HG03521 (cell line): ENCODE measurements at regions not wholly inside any gene's neighbourhood (a gene's known extent, or its start where the extent isn't known, plus 50 kb on each side); places are given as distances from the start of the nearest gene placed in this dataset.

ENCODE experiments used
- ATAC-seq: cut with Tn5 transposase; IDR thresholded peaks from one replicate; pipeline ENCODE4 v1.9.1; 2021; ENCODE audit warnings: mild to moderate bottlenecking, moderate library complexity; ENCODE audit not compliant: unreplicated experiment

DNA sequence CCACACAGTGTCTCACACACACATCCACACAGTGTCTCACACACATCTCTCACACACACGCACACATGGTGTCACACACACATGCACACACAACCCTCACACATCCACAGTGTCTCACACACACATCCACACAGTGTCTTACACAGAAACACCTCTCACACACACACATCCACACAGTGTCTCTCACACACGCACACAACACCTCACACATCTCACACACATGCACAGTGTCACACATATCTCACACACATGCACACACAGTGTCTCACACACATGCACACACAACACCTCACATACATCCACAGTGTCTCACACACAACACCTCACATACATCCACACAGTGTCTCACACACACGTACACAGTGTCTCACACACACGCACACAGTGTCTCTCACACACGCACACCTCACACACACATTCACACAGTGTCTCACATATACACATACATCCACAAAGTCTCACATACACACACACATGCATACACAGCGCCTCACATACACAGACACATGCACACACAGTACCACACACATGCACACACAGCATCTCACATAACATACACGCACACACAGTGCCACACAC, 473.9 kb upstream of the HS6ST1 start:
- ATAC-seq = no peak

DNA sequence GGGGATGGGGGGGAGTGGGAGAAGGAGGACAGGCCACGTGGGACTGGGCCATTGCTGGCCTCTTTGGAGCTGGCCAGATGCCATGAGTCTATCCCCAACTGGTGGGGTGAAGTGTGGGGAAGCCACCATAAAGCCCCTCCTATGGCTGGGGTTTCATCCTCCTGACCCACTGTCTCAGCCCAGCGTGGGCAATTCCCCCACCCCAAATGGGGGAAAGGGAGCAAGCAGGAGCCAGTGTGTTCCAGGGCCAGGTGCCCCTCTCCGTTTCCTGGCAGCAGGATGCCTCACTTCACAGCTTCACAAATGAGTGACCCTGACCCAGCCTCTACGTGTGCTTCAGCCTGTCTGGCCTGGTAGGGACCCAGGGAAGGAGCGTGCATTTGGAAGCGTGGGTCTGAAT, 474.7 kb upstream of the HS6ST1 start:
- no peak for ATAC-seq

DNA sequence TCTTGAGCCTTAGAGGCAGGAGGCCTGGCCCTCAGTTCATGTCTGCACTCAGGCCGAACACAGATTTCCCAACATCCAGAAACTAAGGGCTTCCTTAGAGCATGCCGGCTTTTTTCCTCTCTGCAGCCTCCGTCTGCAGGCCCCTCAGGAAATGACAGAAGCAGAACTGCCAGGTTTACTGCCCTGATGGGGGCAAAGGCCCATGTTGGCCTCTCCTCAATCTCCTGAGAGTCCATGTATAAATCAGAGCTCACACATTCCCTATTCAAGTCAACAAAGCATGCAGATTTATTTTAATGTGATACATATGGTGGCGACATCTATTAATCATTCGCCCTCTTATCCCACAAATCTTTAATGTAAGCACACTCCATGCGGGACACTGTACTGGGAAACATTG, 475.6 kb upstream of the HS6ST1 start:
- ATAC-seq = no peak

DNA sequence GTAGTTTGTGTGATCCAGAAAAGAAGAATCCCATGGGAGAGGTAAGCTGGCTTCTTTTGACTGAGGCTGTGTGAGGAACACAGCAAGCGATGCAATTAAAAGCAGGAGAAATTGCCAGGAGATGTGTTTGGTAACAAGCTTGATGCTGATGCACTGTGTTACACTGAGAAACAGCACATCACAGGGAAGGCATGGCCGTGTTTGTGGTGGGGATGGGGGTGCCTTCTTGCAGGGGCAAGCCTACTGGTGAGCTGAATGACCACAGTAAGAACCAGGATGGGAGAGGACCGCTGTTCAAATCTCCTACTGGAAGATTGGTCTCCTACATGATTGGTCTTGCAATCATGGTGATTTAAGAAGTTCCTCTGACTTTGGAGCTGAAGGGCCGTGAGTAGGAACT, 477.7 kb upstream of the HS6ST1 start:
- ATAC-seq = no peak

DNA sequence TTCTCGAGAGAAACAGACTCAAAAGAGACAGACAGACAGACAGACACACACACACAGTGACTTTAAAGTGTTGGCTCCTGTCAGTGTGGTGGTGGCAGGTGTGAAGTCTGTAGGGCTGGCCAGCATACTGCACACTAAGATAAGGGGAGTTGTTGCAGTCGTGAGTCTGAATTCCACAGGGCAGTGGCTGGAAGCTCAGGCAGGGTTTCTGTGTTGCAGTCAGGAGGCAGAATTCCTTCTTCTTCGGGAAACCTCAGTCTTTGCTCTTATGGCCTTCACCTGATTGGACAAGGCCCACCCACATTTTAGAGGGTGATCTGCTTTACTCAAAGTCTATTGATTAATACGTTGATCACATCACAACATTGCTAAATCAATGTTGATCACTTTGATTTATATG, 478.4 kb upstream of the HS6ST1 start:
- ATAC-seq = no peak

DNA sequence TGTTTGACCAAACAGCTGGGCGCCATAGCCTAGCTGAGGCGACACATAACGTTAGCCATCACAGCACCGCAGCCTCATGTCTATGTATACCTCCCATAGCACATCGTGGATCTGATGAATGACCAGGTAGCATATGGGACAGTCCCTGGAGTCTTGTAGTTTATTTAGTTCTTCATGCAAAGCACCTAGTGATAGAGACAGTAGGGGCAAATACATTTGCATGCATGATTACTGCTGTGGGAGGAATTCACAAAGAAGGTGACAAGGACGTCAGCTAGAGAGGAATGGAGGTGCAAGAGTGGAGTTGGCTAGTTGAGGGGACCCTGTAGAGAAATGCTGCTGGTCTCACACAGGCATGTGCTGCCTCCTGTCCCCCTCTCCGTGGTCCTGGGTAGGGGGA, 478.9 kb upstream of the HS6ST1 start:
- no peak for ATAC-seq

DNA sequence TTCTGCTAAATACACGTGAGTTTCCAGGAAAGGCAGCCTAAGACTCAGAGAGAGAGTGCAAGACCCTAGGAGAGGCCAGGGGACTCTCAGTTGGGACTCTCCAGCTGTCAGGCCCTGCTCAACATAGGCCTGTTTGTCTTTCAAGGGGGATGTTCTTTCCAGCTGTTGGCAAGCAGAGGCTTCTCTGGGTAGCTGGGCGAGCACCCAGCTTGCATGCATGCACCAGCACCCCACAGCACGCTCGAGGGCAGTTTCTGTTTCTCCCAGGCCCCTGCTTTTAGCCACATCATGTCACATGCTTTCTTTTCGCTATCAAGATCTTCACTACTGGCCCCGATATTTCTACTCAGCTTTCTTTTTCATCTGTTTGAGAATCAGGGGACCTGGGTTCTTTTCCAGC, 479.3 kb upstream of the HS6ST1 start:
- ATAC-seq = peak; percentile 54

DNA sequence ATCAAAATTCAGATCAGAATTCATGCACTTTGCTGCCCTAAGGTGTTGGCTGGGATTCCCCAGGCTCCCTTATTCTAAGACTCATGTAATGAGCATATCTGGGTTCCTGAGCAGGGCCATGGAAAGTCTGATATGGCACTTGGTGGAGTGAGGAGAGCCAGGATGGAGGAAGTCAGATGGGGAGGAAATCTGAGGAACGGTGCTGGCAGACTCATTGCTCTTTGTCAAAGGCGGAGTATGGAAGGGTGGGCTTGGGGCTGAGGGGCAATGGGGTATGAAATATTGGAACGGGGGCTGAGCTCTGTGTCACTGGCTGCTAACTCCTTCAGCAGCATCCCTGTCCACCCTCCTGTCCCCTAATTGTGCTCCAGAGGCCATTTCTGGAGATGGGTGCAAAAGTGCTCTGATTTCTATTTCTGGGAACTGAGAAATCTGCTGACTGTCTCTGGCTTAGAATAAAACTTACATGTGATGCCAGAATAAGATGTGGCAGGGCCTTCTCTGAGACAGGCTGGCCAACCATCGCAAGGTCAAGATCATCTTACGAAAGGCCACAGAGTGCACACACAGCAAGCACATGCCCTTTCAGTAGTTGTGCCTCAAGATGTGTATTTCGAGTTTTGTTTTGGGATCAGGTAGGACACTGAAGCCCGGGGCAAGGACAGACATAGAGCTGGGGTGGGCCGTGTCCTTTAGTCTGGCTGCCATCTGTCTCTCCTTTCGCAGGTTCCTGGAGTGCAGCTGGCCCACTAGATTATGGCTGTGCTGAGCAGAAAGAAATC, 480.0 kb upstream of the HS6ST1 start:
- ATAC-seq = no peak

DNA sequence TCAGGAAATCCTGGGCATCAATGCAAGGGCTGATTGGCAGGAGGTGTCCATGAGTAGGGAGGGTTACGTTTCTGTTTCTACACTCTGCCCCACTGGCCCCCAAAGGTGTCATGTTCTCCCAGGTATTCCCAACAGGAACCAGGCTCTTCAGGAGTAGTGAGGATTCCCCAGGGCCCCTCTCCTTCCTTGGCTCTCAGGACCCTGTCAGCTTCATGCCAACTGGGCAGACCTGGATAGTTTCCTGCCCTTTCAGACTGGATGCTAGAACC, 480.6 kb upstream of the HS6ST1 start:
- no peak for ATAC-seq

DNA sequence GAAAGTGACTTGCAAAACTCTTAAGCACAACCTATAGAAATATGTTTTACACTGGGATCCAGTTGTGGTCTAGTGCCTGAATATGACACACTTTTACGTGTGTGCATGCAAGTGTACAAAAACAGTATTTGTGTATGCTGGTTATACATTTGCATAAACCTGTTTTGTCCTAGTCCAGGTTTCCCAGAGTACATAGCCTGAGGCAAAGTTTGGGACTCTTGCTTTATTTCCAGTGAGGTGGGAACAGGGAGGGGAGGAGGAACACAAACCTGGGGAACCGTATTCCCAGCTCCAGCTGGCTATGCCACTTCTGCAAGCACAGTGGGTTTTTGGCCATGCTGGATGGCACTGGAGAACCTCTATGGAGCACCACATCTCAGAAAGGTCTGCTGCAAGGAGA, 481.1 kb upstream of the HS6ST1 start:
- ATAC-seq = no peak

DNA sequence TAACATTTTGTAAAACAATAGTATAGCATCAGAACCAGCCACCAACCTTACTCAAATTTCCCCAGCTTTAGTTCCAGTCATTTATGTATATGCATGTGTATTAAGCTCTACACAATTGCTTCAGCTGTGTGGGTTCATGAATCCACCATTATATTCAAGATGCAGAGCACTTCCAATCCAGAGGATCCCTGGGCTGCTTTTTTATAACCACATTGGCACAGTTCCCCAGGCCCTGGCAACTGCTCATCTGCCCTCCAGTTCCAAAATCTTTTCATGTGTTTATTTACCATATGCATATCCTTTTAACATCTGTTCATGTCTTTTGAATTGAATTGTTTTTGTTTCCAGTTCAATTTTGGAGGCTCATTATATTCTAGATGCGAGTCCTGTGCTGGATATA, 482.9 kb upstream of the HS6ST1 start:
- no peak for ATAC-seq

DNA sequence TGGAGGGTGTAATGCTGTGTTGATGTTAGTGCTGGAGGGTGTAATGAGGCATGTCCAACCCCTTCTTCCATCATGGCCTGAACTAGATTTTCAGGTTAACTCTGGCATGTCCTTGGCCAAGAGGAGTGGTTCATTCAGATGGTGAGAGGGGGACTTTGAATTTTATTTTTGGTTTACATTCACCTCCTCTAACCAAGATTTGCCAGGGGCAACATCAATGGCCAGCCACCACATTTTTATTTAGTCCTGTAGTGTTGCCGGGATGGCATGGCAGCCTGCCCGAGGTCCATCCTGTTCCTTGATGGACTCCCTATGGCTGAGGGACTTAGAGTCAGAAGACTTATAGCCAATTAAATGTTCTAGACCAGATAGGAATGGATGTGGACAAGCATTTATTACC, 484.6 kb upstream of the HS6ST1 start:
- ATAC-seq = no peak

DNA sequence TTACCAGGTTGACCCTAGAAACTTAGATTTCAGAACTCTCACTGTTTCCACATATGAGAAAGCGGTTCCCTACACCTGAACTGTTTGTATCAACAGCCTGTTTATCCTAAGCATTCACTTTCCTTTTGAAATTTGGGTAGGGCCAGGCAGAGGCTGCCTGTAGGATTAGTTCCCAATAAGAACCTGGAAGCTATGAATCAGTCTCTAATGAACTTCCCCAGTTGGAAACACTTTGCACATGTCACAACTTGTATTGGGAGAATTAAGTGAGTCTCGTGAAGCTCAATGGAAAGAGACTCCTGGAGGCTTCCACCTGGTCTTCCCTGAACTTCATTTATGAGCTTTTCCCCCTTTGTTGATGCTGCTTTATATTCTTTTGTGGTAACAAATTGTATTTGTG, 486.6 kb upstream of the HS6ST1 start:
- ATAC-seq = no peak

DNA sequence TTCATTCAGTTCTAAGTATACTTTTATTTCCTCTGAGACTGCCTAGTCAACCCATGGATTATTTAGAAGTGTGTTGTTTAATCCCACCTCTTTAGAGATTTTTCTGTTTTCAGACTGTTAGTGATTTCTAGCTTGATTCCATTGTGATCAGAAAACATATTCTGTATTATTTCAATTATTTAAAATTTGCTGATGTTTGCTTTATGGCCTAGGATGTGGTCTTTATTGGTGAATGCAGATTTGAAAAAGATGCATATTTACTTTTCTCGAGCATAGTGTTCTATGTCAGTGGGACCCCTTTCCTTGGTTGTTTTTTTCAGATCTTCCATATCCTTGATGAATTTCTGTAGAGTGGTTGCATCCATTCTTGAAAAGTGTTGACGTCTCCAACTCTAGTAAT, 487.2 kb upstream of the HS6ST1 start:
- no peak for ATAC-seq

DNA sequence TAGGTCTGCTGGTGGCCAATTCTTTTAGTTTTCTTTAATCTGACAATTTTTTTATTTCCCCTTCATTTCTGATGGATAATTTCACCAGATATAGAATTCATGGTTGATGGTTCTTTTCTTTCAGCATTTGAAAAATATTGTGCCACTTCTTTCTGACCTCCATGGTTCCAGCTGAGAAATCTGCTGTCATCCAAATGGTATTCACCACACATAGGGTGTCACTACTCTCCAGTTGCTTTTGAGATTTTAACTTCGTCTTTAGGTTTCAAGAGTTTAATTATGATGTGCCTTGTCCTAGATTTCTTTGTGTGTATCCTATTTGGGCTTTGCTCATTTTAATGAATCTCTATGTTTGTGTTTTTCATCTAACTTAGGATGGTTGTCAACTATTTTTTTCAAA, 488.6 kb upstream of the HS6ST1 start:
- ATAC-seq = no peak

DNA sequence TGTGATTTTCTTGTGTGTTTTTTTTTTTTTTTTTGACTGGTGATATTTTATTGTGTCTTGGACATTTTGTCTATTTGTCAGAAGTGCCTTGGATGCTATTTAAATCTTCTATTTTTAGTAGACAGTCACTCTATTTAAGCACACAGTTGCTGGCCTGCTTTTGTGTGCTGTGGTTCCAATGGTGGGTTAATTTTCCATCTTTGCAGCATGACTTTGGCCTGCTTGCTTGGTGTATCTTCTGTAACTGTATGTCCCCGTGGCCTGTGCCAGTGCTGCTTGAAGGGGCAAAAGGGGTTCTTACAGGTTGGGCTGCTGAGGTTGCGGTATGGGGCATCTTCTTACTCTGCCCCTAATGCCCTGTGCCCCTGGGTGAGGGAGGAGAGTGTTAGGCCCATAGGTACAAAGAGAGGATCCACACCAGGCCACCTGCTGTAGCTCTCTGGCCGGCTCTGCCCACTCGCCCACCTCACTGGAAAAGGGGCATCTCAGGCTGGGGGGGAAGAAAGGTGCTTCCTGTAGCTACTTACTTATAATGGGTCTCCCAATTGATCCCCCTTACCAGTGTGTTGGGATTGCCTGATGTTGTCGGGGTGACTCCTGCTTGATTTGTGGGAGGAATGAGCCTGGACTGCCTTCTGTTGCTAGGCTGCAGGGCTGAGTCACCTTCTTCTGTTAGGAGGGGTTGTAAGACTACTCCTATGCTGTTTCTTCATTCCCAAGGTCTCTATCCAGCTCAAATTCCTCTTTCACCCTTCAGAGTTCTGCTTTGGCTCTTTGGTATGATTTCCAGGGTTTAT, 490.0 kb upstream of the HS6ST1 start:
- ATAC-seq = no peak

DNA sequence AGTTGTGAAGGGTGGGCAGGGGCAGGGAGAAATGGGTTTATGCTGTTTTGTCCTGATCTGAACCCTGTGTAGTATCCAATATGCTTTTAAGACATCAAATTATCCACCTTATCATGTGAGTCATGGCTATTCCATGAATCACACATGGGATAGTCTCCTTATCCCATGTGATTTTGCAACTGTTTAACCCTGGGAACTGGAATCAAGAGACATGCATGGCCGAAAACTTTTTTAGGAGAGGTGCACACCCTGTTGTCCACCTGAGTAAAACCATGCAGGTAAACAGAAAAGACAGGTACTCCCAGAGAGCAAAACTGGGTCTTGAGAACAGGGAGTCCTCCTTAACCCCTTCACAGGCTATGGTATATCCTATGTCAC, 490.6 kb upstream of the HS6ST1 start:
- no peak for ATAC-seq

DNA sequence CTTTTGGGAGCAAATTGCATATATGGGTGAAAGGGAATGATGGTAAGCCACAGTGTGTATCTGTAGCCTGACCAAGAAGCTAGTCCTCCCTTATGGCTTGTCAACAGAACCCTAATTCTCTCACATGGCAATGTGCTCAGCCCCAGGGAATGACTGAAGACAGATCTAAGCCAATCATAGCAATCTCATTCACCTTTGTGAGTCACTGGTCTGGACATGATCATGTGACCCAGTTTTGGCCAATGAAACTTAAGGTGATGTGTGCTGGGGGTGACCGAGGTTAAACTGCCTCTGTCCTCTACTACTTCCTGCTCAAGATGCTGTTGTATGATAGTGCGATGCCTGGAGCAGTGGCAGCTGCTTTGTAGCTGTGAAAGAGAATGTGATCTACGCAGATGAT, 491.2 kb upstream of the HS6ST1 start:
- ATAC-seq = no peak

DNA sequence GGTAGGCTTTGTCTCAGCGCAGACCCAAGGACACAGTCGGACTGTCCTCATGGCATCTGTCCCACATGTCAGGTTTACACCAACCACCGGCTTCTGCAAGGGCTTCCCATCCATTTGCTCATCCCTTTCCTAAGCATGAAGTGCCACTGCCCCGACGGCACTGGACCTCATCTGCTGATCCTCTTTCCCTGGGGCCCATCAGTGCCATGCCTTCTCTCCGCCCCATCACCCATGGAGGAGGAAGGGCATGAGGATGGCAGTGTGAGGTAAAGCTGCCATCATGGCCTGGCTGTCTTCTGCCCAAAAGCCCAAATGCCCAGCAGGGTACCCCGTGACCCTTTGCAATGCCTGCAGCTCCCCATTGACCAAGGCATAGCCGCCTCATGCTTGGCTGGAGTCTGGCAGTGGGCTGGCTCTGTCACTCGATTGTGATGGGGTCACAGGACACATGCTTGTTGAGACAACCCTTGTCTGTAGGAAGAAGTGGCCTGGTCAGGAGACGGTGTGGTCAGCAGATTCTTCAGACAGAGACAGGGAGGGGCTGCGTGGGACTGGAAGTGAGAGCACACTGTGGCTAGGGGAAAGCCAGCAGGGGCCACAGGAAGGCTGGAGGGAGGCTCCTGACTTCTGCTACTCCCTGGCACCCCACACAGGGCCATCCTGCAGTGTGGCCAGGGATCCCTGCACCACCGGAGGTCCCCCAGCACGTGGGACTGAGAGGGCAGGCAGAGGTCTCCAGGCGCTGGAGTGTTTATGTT, 493.7 kb upstream of the HS6ST1 start:
- no peak for ATAC-seq

DNA sequence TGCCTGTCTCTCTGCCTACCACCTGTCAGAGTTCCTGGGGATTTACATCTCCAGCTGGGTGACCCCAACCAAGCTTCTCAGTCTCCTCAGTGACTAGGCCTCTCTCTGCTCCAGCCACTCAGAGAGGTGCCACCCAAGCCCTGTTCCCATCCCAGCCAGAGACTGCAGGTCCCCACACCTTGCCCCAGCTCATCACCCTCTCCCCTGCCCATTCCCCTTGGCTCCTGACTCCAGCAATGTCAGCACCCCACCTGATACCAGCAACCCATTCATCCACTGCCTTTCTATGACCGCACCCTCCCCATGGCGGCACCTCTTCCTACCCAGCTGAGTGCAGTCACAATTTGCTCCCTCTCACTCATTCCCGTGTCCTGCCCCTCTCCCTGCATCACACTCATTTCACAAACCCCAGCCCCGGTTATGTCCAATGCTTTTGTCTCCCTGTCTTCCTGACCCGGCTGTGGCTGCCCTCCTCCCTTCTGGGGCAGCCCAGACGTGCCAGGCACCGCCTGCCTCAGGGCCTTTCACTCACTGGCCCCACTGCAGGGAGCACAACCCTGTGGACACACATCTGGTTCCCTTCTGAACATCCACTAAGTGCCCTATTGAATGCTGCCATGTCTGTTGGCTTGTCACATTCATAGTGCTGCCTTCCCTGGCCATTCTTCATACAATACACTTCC, 494.8 kb upstream of the HS6ST1 start:
- no peak for ATAC-seq

DNA sequence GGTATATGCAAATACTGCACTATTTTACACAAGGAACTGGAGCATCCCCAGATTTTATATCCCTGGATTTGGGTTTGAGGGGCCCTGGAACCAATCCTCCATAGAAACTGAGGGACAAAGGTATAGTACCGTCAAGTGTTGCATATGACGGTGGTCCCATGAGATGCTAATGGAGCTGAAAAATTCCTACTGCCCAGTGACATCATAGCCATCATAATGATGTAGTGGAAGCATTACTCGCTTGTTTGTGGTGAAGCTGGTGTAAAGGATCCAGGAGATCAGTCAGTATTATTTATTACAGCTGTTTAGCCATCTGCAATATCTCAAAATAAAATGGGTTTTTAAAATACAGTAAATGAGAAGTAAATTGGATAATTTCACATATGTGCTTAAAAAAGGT, 496.6 kb upstream of the HS6ST1 start:
- no peak for ATAC-seq
